GM12878 (cell line): ENCODE measurements at regions not wholly inside any gene's neighbourhood (a gene's known extent, or its start where the extent isn't known, plus 50 kb on each side); places are given as distances from the start of the nearest gene placed in this dataset.

ENCODE experiments used
- ATAC-seq: fragments of 200-7000 bp; cut with Tn5 transposase; 3 replicates; pipeline ENCODE4 v1.9.1; 2020; ENCODE audit warnings: mild to moderate bottlenecking, moderate library complexity
- BruUV-seq: library from RNA; stranded (reverse); fragments of 400-500 nt; replicated peaks from 2 replicates; lab custom pipeline; 2021; lab: Mats Ljungman, UMichigan
- CTCF ChIA-PET: fragments of 300-600 bp; sonication (Branson Sonifier 250); formaldehyde crosslinking; extraction: SDS; loops from one replicate; lab custom pipeline; 2021; ENCODE audit warnings: inconsistent platforms; lab: Yijun Ruan, JAX
- POLR2A ChIA-PET: fragments of 350-600 bp; formaldehyde crosslinking; extraction: SDS; loops from one replicate; lab custom pipeline; 2021; ENCODE audit warnings: inconsistent platforms; lab: Charles Lee
- RAD21 ChIA-PET: fragments of 300-600 bp; sonication (Branson Sonifier 250); formaldehyde crosslinking; loops from one replicate; lab custom pipeline; 2023; ENCODE audit warnings: antibody characterized with exemption; ENCODE audit not compliant: unreplicated experiment; lab: Charles Lee
- SMC1A ChIA-PET: fragments of 300-600 bp; sonication (Branson Sonifier 250); formaldehyde crosslinking; loops from one replicate; lab custom pipeline; 2023; ENCODE audit not compliant: unreplicated experiment, uncharacterized antibody; lab: Charles Lee
- DNase-seq: peaks from one replicate; pipeline ENCODE4 v3.0.0-alpha.2; 2011; ENCODE audit warnings: low read depth, low spot score
- FAIRE-seq: peaks from 3 replicates; lab custom pipeline; 2011; peaks lifted over from hg19 to GRCh38; lab: Jason Lieb, UNC
- H2AFZ ChIP-seq: 2 replicates; pipeline ENCODE4 v1.6.0; 2011; ENCODE audit warnings: low read depth, low read length, control low read depth; ENCODE audit not compliant: control insufficient read depth
- H3K27ac ChIP-seq: 2 replicates; pipeline ENCODE4 v1.5.1; 2011; ENCODE audit warnings: control low read depth; ENCODE audit not compliant: control insufficient read depth, insufficient read depth
- H3K27me3 ChIP-seq, 2 experiments: replicated peaks in 1 of 2; 2 replicates each; pipeline versions ENCODE4 v1.6.0 to v1.6.1; 2011; ENCODE audit warnings: low read length in 1 of 2; ENCODE audit not compliant: control insufficient read depth in 2 of 2, insufficient read depth in 2 of 2
- H3K36me3 ChIP-seq, 2 experiments: 2 replicates each; pipeline ENCODE4 v1.5.1; 2011; ENCODE audit warnings: low read length in 1 of 2; ENCODE audit not compliant: control insufficient read depth in 2 of 2, insufficient read depth in 2 of 2
- H3K4me1 ChIP-seq: 2 replicates; pipeline ENCODE4 v1.6.1; 2011; ENCODE audit warnings: mild to moderate bottlenecking, low read length, moderate library complexity, mixed read lengths; ENCODE audit not compliant: control insufficient read depth, insufficient read depth
- H3K4me2 ChIP-seq: 2 replicates; pipeline ENCODE4 v1.6.0; 2011; ENCODE audit warnings: control low read depth; ENCODE audit not compliant: control insufficient read depth, insufficient read depth
- H3K4me3 ChIP-seq: fragments of 200-600 bp; sonication (generic); 2 replicates; pipeline ENCODE4 v1.5.1; 2016
- H3K79me2 ChIP-seq: 2 replicates; pipeline ENCODE4 v1.6.0; 2011; ENCODE audit warnings: low read length; ENCODE audit not compliant: control insufficient read depth, insufficient read depth
- H3K9ac ChIP-seq: 2 replicates; pipeline ENCODE4 v1.8.0; 2011; ENCODE audit warnings: low read length, control low read depth, mixed read lengths; ENCODE audit not compliant: control insufficient read depth, insufficient read depth
- H3K9me3 ChIP-seq: replicated peaks from 3 replicates; pipeline ENCODE4 v1.5.1; 2011; ENCODE audit warnings: mild to moderate bottlenecking, low read length; ENCODE audit not compliant: control insufficient read depth, insufficient read depth
- H4K20me1 ChIP-seq: 2 replicates; pipeline ENCODE4 v1.6.0; 2011; ENCODE audit not compliant: control insufficient read depth, insufficient read depth
- PBX3 ChIP-seq: IDR thresholded peaks from 2 replicates; pipeline ENCODE4 v1.6.1; 2011; ENCODE audit warnings: mild to moderate bottlenecking, low read depth, low read length, moderate library complexity; ENCODE audit not compliant: insufficient replicate concordance
- PKNOX1 ChIP-seq: fragments of 450-650 bp; IDR thresholded peaks from 2 replicates; pipeline ENCODE4 v1.6.1; 2016; ENCODE audit warnings: mild to moderate bottlenecking
- RFX5 ChIP-seq: IDR thresholded peaks from 2 replicates; pipeline ENCODE4 v1.6.1; 2011; ENCODE audit warnings: low read depth, low read length, improper control_type of control experiment
- SREBF1 ChIP-seq: IDR thresholded peaks from 2 replicates; pipeline ENCODE4 v1.6.1; 2012; ENCODE audit warnings: mild to moderate bottlenecking, low read length
- SRF ChIP-seq, 2 experiments: IDR thresholded peaks; 2 replicates each; pipeline ENCODE4 v1.6.1; 2011; ENCODE audit warnings: low read depth in 2 of 2, low read length in 2 of 2, mild to moderate bottlenecking in 1 of 2, moderate library complexity in 1 of 2
- TBL1XR1 ChIP-seq: IDR thresholded peaks from 2 replicates; pipeline ENCODE4 v1.6.1; 2012; ENCODE audit warnings: low read depth, low read length, improper control_type of control experiment
- ZBTB4 ChIP-seq: fragments of 450-650 bp; formaldehyde crosslinking; IDR thresholded peaks from 2 replicates; pipeline ENCODE4 v1.4.0; 2022; ENCODE audit warnings: mild to moderate bottlenecking, moderate library complexity
- ZNF622 ChIP-seq: fragments of 450-650 bp; IDR thresholded peaks from 2 replicates; pipeline ENCODE4 v1.6.1; 2017; ENCODE audit warnings: mild to moderate bottlenecking, inconsistent platforms
- WGBS: methylation state at CpG from one replicate; pipeline ENCODE4 v1.1.6; 2016; ENCODE audit warnings: low lambda C conversion rate; ENCODE audit not compliant: insufficient replicate concordance, insufficient coverage; ENCODE audit errors: missing lambda C conversion rate; 5-methylcytosine and 5-hydroxymethylcytosine counted together
- in situ Hi-C: fragments of 300-500 bp; cut with MboI; formaldehyde crosslinking; loops from 9 replicates; pipeline ENCODE4 v1.14.3; 2018; ENCODE audit warnings: mixed read lengths
- intact Hi-C: fragments of 100-400 bp; cut with micrococcal nuclease; formaldehyde crosslinking; loops from one replicate; pipeline ENCODE4 v1.14.2; 2022; ENCODE audit not compliant: unreplicated experiment

GRCh38 chr6:12577124-12577850, 139.3 kb upstream of the PHACTR1 start:
- H4K20me1 ChIP-seq = no peaks in the 10 kb centered on the region
- FAIRE-seq = no peak
- CTCF ChIA-PET = no interaction called here

GRCh38 chr6:12578097-12578496, 138.5 kb upstream of the PHACTR1 start:
- ATAC-seq (no peak), DNase-seq (no peak), FAIRE-seq (no peak)
- RAD21 ChIA-PET = no interaction called here
- no peak overlapping the region for H3K4me3 ChIP-seq
- H3K36me3 ChIP-seq = no peaks in the 10 kb centered on the region
- no TSS peak for BruUV-seq
- no peaks in the 10 kb centered on the region for H3K4me1 ChIP-seq
- no peaks in the 10 kb centered on the region for H4K20me1 ChIP-seq
- POLR2A ChIA-PET = no interaction called here
- H3K9ac ChIP-seq = no peak overlapping the region
- no peaks in the 10 kb centered on the region for H3K27me3 ChIP-seq
- CTCF ChIA-PET = no interaction called here
- intact Hi-C loops (no loop called here), in situ Hi-C loops (no loop called here)
- H3K4me2 ChIP-seq = no peak overlapping the region
- no peak overlapping the region for H2AFZ ChIP-seq
- H3K79me2 ChIP-seq = no peaks in the 10 kb centered on the region
- no peak overlapping the region for H3K27ac ChIP-seq
- SMC1A ChIA-PET = interaction anchor here (0.9 kb wide), 1 partner anchor 10 kb away, joined by 5 read pairs; no protein-coding TSS in a partner anchor
- H3K9me3 ChIP-seq = no peaks in the 10 kb centered on the region
- TF ChIP-seq ZNF622 (no peak), PBX3 (no peak), SREBF1 (no peak), TBL1XR1 (no peak), PKNOX1 (no peak), SRF (IDR thresholded peaks at IDR 0.05; ENCODE audit: low read depth in 2 of 2, low read length in 2 of 2) (no peak), RFX5 (no peak), ZBTB4 (CRISPR knock-in tag) (no peak)

More at GRCh38 chr6:12577124-12577850, 139.3 kb upstream of the PHACTR1 start:
- POLR2A ChIA-PET = no interaction called here
- Histone ChIP-seq H3K9me3 (no peaks in the 10 kb centered on the region), H3K4me1 (no peaks in the 10 kb centered on the region), H3K4me3 (no peak overlapping the region), H3K27me3 (no peaks in the 10 kb centered on the region), H3K79me2 (no peaks in the 10 kb centered on the region), H3K36me3 (no peaks in the 10 kb centered on the region)
- RAD21 ChIA-PET = no interaction called here
- intact Hi-C loops = no loop called here
- TF ChIP-seq SREBF1 = no peak
- TF ChIP-seq, all 136 proteins: peak for 0
- H3K9ac ChIP-seq = no peak overlapping the region
- SMC1A ChIA-PET = interaction anchor here (1.4 kb wide), 1 partner anchor 16 kb away, joined by 3 read pairs; no protein-coding TSS in a partner anchor
- no TSS peak for BruUV-seq
- no peak overlapping the region for H2AFZ ChIP-seq
- H3K27ac ChIP-seq = no peak overlapping the region
- no peak overlapping the region for H3K4me2 ChIP-seq
- DNase-seq (no peak), ATAC-seq (no peak)
- in situ Hi-C loops = no loop called here
- WGBS = 59% methylated on average over 8 of the region's 8 CpGs
